GM21526 (cell line): ENCODE measurements at regions not wholly inside any gene's neighbourhood (a gene's known extent, or its start where the extent isn't known, plus 50 kb on each side); places are given as distances from the start of the nearest gene placed in this dataset.

Source experiments
- ATAC-seq: cut with Tn5 transposase; IDR thresholded peaks from one replicate; pipeline ENCODE4 v1.9.1; 2021; ENCODE audit warnings: moderate library complexity; ENCODE audit not compliant: unreplicated experiment, low FRiP score

- ATAC-seq, result no peak
Measured at GRCh38 chr2:126172631-126173184, 483.2 kb upstream of the GYPC start.

- no peak for ATAC-seq
Measured at GRCh38 chr2:126175222-126175621, 480.7 kb upstream of the GYPC start.

DNA sequence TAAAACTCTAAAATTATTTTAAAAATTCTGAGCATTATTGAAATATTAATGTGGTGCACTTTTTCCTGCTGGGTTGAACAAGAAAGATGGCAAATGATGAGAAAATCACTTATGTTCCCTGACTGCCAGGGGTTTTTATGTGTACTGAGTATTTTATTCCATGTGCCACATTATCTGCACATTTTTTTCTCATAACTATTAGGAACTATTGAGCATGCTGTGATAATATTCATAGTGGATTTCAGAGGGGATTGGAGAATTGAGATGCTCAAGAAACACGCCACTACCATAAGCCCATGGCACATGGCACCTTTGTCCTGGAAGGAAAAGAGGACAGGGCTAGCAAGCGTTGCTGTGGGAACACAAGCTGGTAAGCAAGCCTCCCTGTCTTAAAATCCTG lies 478.5 kb upstream of the GYPC start:
- no peak for ATAC-seq

- no peak for ATAC-seq
Measured at GRCh38 chr2:126187668-126188067, 468.3 kb upstream of the GYPC start.

GRCh38 chr2:126189527-126189926 lies 466.4 kb upstream of the GYPC start:
- ATAC-seq, result no peak

DNA sequence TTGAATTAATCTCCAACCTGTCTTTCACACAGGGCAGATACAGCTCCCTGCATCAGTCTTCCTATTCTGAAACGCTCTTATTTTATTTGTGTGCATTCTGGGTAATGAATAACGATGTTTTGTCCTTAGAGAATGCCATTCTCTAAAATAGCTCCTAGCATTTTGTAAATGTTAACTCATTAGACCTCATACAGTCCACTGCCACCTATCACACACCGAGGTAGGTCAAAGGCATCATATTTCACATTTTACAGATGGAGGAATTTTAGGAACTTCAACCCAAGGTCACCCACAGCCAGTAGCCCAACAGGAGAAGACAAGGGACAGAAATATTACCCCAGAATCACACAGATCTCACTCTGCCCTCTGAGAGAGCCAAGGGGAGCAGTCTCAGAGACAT lies 455.4 kb upstream of the GYPC start:
- no peak for ATAC-seq

- no peak for ATAC-seq
Measured at GRCh38 chr2:126208266-126208665, 447.7 kb upstream of the GYPC start.

DNA sequence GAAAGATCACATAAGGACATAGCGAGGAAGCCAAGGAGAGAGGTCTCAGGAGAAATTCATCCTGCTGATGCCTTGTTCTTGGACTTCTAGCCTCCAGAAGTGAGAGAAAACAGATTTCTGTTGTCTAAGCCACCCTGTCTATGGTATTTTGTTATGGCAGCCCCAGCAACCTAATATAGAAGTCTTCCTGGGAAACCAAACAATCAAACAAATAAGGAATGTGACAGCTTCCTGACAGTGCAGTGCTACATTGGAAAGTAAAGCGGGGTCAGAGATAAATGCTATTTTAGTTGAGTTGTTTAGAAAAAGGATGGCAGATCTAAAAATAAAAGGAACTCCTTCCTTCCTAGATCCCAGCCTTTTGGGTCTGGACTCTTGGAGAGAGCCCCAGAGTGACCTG lies 443.2 kb upstream of the GYPC start:
- ATAC-seq, result no peak

DNA sequence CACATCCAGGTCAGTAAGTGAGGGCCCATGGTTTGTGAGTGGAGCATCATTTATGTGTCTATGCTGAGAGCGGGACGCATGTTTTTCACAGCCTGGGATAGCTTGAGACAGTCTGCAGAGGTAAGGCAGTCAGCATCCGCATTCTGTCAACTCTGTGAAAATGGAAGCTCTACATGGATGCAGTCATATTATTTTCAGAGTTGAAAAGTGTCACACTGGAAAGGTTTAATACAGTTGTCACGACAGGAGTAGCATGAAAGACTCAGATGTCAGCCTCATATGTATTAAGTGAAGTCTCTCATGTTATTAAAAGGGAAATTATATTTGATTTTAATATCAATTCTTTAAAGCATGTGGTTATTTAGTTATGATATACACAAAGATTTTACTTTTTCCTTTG lies 436.9 kb upstream of the GYPC start:
- no peak for ATAC-seq

DNA sequence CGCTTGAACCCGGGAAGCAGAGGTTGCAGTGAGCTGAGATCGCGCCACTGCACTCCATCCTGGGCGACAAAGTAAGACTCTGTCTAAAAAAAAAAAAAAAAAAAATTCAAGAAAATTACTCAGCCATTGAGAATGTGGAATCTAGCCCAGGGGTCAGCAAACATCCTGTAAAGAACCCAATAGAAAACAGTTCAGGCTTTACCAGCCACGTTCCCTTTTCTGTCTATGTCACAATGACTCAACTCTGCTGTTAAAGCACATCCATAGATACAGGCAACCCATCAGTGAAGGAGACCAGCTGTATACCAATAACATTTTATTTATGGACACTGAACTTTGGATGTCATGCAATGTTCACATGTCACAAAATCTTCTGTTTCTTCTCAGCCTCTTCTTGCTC lies 435.6 kb upstream of the GYPC start:
- no peak for ATAC-seq

- ATAC-seq, result no peak
Measured at GRCh38 chr2:126221506-126221905, 434.5 kb upstream of the GYPC start.

DNA sequence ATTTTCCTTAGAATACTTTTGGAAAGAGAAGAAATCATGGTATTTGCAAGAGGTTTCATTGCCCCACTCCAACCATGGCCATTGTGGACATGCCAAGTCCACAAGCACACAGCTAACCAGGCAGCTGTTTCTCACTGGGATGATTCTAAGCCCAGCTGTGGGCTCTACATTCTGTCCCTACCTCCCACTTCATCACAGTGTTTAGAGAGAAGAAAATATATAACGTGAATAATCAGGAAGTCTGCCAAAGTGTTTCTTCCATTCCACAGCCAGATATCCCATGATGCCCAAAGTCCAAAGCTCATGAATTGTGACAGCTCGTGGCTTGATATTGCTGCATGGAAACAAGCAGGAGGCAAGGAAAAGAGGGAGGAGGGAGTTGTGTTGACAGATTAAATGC lies 433.7 kb upstream of the GYPC start:
- ATAC-seq, result no peak

DNA sequence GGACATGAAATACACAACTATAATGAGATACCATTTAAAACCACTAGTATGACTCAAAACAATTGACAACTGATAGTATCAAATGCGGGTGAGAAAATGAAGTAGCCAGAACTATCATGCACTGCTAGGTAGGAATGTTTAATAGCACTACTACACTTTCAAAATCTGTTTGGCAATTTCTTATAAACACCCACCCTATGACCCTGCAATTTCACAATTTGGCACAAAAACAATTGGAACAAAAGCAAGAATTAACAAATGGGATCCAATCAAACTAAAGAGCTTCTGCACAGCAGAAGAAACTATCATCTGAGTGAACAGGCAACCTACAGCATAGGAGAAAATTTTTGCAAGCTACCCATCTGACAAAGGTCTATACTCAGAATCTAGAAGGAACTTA lies 431.2 kb upstream of the GYPC start:
- ATAC-seq, result no peak

DNA sequence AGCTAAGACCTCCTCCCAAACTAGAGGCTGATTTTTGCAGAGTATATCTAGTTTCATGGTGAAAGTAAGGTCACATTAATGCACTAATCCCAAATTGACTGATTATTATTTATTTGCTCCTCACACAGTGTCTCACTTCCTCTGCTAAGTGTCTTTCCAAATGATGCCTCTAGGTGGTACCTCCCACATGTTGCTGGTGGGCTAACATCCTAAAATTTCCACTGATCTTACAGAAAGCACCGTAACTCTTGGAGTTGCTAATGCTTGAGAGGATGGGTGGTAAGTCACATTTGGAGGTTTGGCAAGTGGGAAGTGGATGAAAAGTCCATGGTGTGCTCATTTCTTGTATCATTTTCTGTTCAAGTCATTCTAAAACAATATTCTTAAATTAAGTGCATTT lies 428.7 kb upstream of the GYPC start:
- no peak for ATAC-seq

- no peak for ATAC-seq
Measured at GRCh38 chr2:126228531-126228930, 427.4 kb upstream of the GYPC start.

DNA sequence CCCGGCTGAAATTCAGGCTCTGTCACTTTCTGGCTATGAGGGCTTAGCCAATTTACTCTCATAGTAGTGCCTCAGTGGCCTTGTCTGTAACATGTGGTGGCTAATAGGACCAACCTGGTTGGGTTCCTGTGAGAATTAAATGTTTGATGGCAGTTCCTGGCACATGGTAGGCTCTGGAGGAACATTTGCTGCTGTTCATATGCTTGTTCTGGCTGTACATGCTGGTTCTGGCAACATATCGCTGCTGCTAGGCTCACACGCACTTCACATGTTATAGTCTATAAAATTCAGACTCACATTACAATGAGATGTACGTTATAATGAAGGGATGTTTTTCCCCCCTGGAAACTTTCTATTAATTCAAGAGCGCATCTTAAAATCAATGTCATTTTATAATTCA lies 417.7 kb upstream of the GYPC start:
- no peak for ATAC-seq

GRCh38 chr2:126239320-126239955 lies 416.5 kb upstream of the GYPC start:
- no peak for ATAC-seq

- ATAC-seq, result no peak
Measured at GRCh38 chr2:126241001-126241400, 415.0 kb upstream of the GYPC start.

DNA sequence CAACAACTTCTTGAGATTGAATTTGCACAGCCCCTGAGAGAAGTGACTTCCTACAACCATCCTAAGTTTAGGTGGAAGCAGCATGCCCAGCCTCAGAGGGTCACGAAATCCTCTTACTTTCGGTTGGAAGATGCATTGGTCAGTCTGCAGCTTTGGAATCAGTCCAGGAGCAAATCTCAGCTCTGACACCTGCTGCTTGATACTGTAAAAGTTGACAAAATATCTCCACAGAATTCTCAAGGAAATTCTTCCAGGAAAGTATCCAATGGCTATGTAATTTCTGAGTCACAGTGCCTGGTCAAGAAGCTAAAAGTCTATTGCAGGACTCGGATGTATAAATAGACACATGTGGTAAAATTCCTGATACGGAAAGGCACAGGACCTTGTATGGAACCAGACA lies 414.5 kb upstream of the GYPC start:
- no peak for ATAC-seq

GRCh38 chr2:126244937-126245336 lies 411.0 kb upstream of the GYPC start:
- no peak for ATAC-seq

DNA sequence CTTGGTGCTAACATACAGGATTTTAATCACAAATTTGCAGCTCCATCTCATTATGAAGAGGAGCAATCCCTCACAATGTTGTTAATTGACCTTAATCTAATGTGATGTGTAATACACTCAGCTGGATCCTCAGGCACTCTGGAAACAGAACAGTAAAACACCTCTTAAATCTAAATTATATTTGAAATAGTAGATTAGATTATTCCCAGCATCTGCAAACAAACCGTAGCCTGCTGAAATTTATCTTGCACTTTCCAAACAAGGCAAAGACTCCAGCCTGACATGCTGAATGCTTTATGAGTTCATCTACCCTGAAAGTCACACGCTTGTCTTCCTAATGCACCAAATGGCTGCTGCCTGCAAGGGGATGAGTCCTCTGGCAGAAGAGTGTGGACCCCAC lies 402.3 kb upstream of the GYPC start:
- no peak for ATAC-seq

DNA sequence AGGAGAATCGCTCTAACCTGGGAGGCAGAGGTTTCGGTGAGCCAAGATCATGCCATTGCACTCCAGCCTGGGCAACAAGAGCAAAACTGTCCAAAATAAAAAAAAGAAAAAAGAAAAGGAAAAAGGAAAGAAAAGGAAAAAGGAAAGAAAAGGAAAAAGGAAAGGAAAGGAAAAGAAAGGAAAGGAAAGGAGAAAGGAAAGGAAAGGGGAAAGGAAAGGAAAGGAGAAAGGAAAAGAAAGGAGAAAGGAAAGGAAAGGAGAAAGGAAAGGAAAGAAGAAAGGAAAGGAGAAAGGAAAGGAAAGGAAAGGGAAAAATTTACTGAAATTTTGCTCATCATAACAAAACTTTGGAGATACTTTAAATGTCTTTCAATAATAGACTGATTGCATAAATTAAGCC lies 391.3 kb upstream of the GYPC start:
- no peak for ATAC-seq

DNA sequence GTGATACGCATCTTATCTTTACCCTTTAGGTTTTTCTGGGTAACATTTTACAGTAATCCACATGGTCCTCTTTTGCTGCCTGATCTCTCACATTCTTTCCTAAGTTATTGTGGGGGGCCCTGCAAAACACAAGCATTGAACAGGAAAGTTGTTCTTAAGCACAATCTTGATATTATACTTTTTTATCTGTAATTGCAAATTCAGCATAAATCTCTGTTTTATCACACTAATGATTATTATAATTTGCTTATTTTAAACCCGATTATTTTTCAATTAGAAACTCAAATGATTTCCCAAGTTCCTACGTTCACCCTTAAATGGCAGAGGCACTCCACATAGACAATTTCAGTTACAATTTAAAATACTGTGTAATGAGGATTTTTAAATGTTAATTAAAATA lies 386.0 kb upstream of the GYPC start:
- ATAC-seq, result no peak
